SK-N-SH (cell line): ENCODE measurements at regions not wholly inside any gene's neighbourhood (a gene's known extent, or its start where the extent isn't known, plus 50 kb on each side); places are given as distances from the start of the nearest gene placed in this dataset.

Experiments
- CTCF ChIA-PET: fragments of 300-600, 350-600 bp; formaldehyde crosslinking; extraction: SDS; loops from one replicate; lab custom pipeline; 2021; lab: Yijun Ruan, JAX
- POLR2A ChIA-PET: fragments of 350-600 bp; sonication (Branson Sonifier 250); formaldehyde crosslinking; extraction: SDS; loops from one replicate; lab custom pipeline; 2020; ENCODE audit warnings: antibody characterized with exemption, inconsistent platforms; lab: Yijun Ruan, JAX
- DNase-seq: peaks from one replicate; pipeline ENCODE4 v3.0.0; 2012
- H2AFZ ChIP-seq: fragments of 200-600 bp; sonication (generic); 2 replicates; pipeline ENCODE4 v1.8.1; 2016; ENCODE audit warnings: antibody characterized with exemption, mild to moderate bottlenecking, low read depth
- H3F3A ChIP-seq: fragments of 200-600 bp; sonication (generic); replicated peaks from 2 replicates; pipeline ENCODE3; 2016; ENCODE audit warnings: antibody characterized with exemption, mild to moderate bottlenecking; ENCODE audit not compliant: insufficient read depth
- H3K27ac ChIP-seq, 2 experiments: fragments of 200-500 bp in 1 of 2; fragments of 200-600 bp in 1 of 2; sonication (Bioruptor generic) in 1 of 2; sonication (generic), shearing (Covaris generic) in 1 of 2; 2 replicates each; pipeline versions ENCODE4 v1.5.1 to v1.6.1; 2014 to 2016; ENCODE audit warnings: low read depth in 2 of 2, inconsistent platforms in 1 of 2, low read length in 1 of 2, mild to moderate bottlenecking in 1 of 2, mixed read lengths in 1 of 2
- H3K27me3 ChIP-seq: fragments of 200-600 bp; sonication (generic), shearing (Covaris generic); 2 replicates; pipeline ENCODE4 v1.6.1; 2016; ENCODE audit warnings: mixed run types; ENCODE audit not compliant: insufficient read depth
- H3K36me3 ChIP-seq, 2 experiments: fragments of 200-500 bp in 1 of 2; fragments of 200-600 bp in 1 of 2; sonication (Bioruptor generic) in 1 of 2; sonication (generic) in 1 of 2; replicated peaks in 1 of 2; 2 replicates each; pipeline versions ENCODE3 to v1.5.1; 2014 to 2016; ENCODE audit warnings: low read length in 1 of 2, mild to moderate bottlenecking in 1 of 2; ENCODE audit not compliant: insufficient read depth in 2 of 2, control insufficient read depth in 1 of 2
- H3K4me1 ChIP-seq, 2 experiments: fragments of 200-500 bp in 1 of 2; fragments of 200-600 bp in 1 of 2; sonication (Bioruptor generic) in 1 of 2; sonication (generic), shearing (Covaris generic) in 1 of 2; 2 replicates each; pipeline versions ENCODE4 v1.5.1 to v1.6.1; 2014 to 2016; ENCODE audit warnings: low read depth in 1 of 2, low read length in 1 of 2, mixed run types in 1 of 2; ENCODE audit not compliant: insufficient read depth in 2 of 2, control insufficient read depth in 1 of 2
- H3K4me2 ChIP-seq: fragments of 200-600 bp; sonication (generic), shearing (Covaris generic); 2 replicates; pipeline ENCODE4 v1.6.1; 2017; ENCODE audit warnings: mixed run types
- H3K4me3 ChIP-seq, 2 experiments: fragments of 200-500 bp in 1 of 2; fragments of 200-600 bp in 1 of 2; sonication (Bioruptor generic) in 1 of 2; sonication (generic), shearing (Covaris generic) in 1 of 2; 2 replicates each; pipeline versions ENCODE4 v1.5.1 to v1.8.1; 2014 to 2016; ENCODE audit warnings: low read depth in 2 of 2, inconsistent platforms in 1 of 2, low read length in 1 of 2, mild to moderate bottlenecking in 1 of 2, mixed read lengths in 1 of 2, moderate library complexity in 1 of 2
- H3K79me2 ChIP-seq: fragments of 200-600 bp; sonication (generic); 2 replicates; pipeline ENCODE4 v1.8.1; 2017; ENCODE audit warnings: mild to moderate bottlenecking; ENCODE audit not compliant: insufficient read depth
- H3K9ac ChIP-seq: fragments of 200-600 bp; sonication (generic); 2 replicates; pipeline ENCODE4 v1.6.1; 2017; ENCODE audit warnings: mixed run types
- H3K9me2 ChIP-seq: fragments of 200-600 bp; sonication (generic); 2 replicates; pipeline ENCODE4 v1.6.1; 2017; ENCODE audit warnings: mixed run types
- H3K9me3 ChIP-seq: fragments of 200-600 bp; sonication (generic); 2 replicates; pipeline ENCODE4 v1.6.1; 2017; ENCODE audit warnings: mixed run types, mild to moderate bottlenecking, moderate library complexity
- H4K20me1 ChIP-seq: fragments of 200-600 bp; sonication (generic); 2 replicates; pipeline ENCODE4 v1.6.1; 2017; ENCODE audit warnings: mild to moderate bottlenecking, mixed run types; ENCODE audit not compliant: insufficient read depth
- ELF1 ChIP-seq: IDR thresholded peaks from 2 replicates; pipeline ENCODE4 v1.4.0; 2012
- FOSL2 ChIP-seq: IDR thresholded peaks from 2 replicates; pipeline ENCODE4 v1.4.0; 2012; ENCODE audit warnings: low read depth, mild to moderate bottlenecking, moderate library complexity, borderline replicate concordance
- FOXM1 ChIP-seq: IDR thresholded peaks from 2 replicates; pipeline ENCODE4 v1.4.0; 2012; ENCODE audit warnings: low read depth, mild to moderate bottlenecking
- GABPA ChIP-seq: IDR thresholded peaks from 2 replicates; pipeline ENCODE4 v1.4.0; 2012; ENCODE audit warnings: low read depth, mild to moderate bottlenecking
- PBX3 ChIP-seq: IDR thresholded peaks from 2 replicates; pipeline ENCODE4; 2012
- USF2 ChIP-seq: fragments of 150-350 bp; IDR thresholded peaks from 2 replicates; pipeline ENCODE4 v1.6.1; 2017; ENCODE audit warnings: antibody characterized with exemption, low read length, low read depth, borderline replicate concordance
- YY1 ChIP-seq: IDR thresholded peaks from 2 replicates; pipeline ENCODE4 v1.4.0; 2012; ENCODE audit warnings: low read depth, mild to moderate bottlenecking
- WGBS: methylation state at CpG from one replicate; pipeline ENCODE4 v1.1.6; 2017; ENCODE audit warnings: low lambda C conversion rate; 5-methylcytosine and 5-hydroxymethylcytosine counted together
- TF ChIP-seq, protein P1 (sequence below): fragments of 200-600 bp; sonication (generic); IDR thresholded peaks from 2 replicates; pipeline ENCODE4 v1.6.1; 2017; ENCODE audit warnings: antibody characterized with exemption, mild to moderate bottlenecking, moderate library complexity

DNA sequence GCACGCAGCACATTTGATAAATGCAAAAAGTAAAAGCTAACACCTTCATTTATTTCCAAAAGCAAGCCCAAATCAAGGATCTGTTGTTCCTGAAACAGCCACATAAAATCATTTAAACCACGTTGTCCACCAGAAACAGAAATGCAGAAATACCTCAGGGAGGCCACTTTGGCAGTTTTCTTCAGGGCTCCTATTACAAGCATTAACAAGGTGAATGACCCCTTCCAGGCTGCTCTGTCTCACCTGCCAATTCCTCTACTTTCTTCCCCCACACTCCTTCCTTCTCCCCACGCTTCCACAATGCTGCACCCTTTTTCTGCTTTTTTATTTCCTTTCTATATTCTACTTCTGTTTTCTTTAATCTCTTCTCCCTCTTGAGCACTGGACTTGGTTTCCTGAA lies 55.0 kb upstream of the PTGFRN start:
- Histone ChIP-seq H3K27me3 (no peaks in the 10 kb centered on the region), H3K9me3 (no peaks in the 10 kb centered on the region), H3K9ac (no peak overlapping the region), H3K4me1 (peaks cover 28 to 36% of the 10 kb centered on the region in 2 experiments), H3K27ac (peak overlapping the region in 1 of 2 experiments; percentile 87; a peak in 2 of 4 replicates), H3K9me2 (no peaks in the 10 kb centered on the region), H2AFZ (no peak overlapping the region), H3K36me3 (no peaks in the 10 kb centered on the region), H4K20me1 (no peaks in the 10 kb centered on the region), H3K4me2 (no peak overlapping the region), H3K79me2 (no peaks in the 10 kb centered on the region), H3F3A (no peaks in the 10 kb centered on the region), H3K4me3 (no peak overlapping the region)
- no peak for DNase-seq
- TF ChIP-seq, protein P1, sequence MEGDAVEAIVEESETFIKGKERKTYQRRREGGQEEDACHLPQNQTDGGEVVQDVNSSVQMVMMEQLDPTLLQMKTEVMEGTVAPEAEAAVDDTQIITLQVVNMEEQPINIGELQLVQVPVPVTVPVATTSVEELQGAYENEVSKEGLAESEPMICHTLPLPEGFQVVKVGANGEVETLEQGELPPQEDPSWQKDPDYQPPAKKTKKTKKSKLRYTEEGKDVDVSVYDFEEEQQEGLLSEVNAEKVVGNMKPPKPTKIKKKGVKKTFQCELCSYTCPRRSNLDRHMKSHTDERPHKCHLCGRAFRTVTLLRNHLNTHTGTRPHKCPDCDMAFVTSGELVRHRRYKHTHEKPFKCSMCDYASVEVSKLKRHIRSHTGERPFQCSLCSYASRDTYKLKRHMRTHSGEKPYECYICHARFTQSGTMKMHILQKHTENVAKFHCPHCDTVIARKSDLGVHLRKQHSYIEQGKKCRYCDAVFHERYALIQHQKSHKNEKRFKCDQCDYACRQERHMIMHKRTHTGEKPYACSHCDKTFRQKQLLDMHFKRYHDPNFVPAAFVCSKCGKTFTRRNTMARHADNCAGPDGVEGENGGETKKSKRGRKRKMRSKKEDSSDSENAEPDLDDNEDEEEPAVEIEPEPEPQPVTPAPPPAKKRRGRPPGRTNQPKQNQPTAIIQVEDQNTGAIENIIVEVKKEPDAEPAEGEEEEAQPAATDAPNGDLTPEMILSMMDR: no peak
- TF ChIP-seq USF2: no peak
- no peak for TF ChIP-seq FOXM1
- no peak for TF ChIP-seq GABPA
- TF ChIP-seq FOSL2: no peak
- no peak for TF ChIP-seq YY1
- TF ChIP-seq PBX3: no peak
- ChIA-PET CTCF (interaction anchor here (0.7 to 2.6 kb wide), 10 partner anchors 16 to 199 kb away, joined by 3 to 10 read pairs (median 4); no protein-coding TSS in a partner anchor), POLR2A (no interaction called here)
- WGBS: 82% methylated on average over 3 of the region's 3 CpGs

DNA sequence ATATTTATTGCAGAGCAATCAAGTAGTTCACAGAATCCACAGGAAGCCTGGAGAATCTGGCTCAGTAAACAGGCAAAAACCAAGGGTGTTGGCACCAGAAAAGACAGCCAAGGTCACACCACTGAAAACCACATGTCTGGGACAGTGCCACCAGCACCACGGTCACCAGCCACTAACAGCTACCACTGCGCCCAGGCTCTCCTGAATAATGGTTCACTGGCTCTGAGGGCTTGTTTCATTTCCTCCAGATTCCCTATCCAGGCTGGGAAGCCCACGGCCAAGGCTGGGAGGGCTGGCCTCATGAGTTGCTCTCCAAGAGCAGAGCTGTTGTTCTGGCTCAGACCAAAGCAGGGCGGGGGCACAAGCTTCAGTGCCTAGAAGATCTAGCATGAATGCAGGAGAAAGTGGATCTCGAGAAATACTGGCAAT lies 54.5 kb upstream of the PTGFRN start:
- CTCF ChIA-PET: interaction anchor here (0.5 to 2.8 kb wide), 21 partner anchors 13 to 466 kb away, joined by 3 to 11 read pairs (median 4); partner anchors contain the start of genes PTGFRN and TTF2
- H3K27me3 ChIP-seq: no peaks in the 10 kb centered on the region
- H3K79me2 ChIP-seq: no peaks in the 10 kb centered on the region
- peak overlapping the region in 1 of 2 experiments; percentile 87; a peak in 2 of 4 replicates for H3K27ac ChIP-seq
- H3F3A ChIP-seq: no peaks in the 10 kb centered on the region
- no peaks in the 10 kb centered on the region for H4K20me1 ChIP-seq
- no peaks in the 10 kb centered on the region for H3K36me3 ChIP-seq
- H3K9me2 ChIP-seq: no peaks in the 10 kb centered on the region
- no peak overlapping the region for H2AFZ ChIP-seq
- POLR2A ChIA-PET: interaction anchor here (0.7 to 2.5 kb wide), 3 partner anchors 23 to 205 kb away, joined by 3 to 12 read pairs (median 5); partner anchors contain the start of gene TTF2
- H3K4me3 ChIP-seq: no peak overlapping the region
- H3K4me1 ChIP-seq: peaks cover 28 to 36% of the 10 kb centered on the region in 2 experiments
- H3K9me3 ChIP-seq: no peaks in the 10 kb centered on the region
- WGBS: 61% methylated on average over 3 of the region's 5 CpGs
- no peak for TF ChIP-seq ELF1
- no peak overlapping the region for H3K4me2 ChIP-seq
- DNase-seq: peak; percentile 37
- no peak overlapping the region for H3K9ac ChIP-seq
